GM21786 (cell line): ENCODE measurements at regions not wholly inside any gene's neighbourhood (a gene's known extent, or its start where the extent isn't known, plus 50 kb on each side); places are given as distances from the start of the nearest gene placed in this dataset.

Experiments
- ATAC-seq: cut with Tn5 transposase; IDR thresholded peaks from one replicate; pipeline ENCODE4 v1.9.1; 2021; ENCODE audit not compliant: unreplicated experiment

DNA sequence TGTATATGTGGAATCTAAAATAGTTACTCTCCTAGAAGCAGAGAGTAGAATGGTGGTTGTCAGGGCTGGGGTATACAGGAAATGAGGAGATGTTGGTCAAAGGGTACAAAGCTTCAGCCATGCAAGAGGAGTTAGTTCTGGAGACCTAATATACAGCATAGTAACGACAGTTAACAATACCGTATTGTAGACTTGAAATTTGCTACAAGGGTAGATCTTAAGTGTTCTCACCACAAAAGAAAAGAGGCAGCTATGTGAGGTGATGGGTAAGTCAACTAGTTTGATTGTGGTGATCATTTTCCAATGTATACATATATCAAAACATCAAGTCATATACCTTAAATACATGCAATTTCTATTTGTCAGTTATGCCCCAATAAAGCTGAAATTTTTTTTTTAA lies 98.2 kb upstream of the CYP1B1 start:
- no peak for ATAC-seq

DNA sequence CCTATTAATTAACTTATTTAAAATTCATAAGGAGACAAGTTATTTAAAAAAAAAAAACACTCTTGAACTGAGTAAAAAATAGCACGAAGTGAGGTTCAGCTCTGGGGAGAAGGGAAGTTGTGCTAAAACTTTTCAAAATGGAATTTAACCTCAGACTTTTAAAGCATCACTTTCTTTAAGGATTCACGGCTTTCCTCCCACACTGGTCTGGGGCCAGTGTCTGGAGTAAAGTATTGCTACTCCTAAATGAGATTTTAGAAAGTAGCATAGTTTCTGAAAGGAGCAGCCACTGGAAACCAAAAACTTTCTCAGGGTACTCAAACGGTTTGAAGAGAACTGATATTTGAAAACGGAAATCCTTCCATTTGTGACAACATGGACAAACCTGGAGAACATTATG lies 97.7 kb upstream of the CYP1B1 start:
- no peak for ATAC-seq

- no peak for ATAC-seq
These were observed 95.4 kb upstream of the CYP1B1 start for GRCh38 chr2:38171208-38171855.

- ATAC-seq: no peak
These were observed 94.8 kb upstream of the CYP1B1 start for GRCh38 chr2:38170733-38171132.

DNA sequence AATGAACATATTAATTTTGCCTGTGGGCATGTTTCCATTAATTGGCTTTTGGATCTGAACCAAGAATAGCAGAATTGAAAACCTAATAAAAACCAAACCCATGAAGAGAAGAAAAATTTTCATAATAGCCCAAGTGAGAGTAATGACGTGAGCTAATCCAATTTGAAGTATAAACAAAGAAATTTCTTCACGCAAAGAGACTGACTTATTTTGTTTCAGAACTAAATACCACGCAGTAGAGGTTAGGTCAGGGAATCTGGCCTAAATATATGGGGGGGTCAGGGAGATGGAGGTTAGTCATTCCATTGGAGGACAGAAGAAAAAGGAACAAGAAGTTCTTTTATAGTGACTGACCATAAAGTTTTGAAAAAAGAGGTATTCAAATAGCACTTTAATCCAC lies 94.1 kb upstream of the CYP1B1 start:
- ATAC-seq: no peak

- ATAC-seq: no peak
These were observed 92.9 kb upstream of the CYP1B1 start for GRCh38 chr2:38168710-38169480.

DNA sequence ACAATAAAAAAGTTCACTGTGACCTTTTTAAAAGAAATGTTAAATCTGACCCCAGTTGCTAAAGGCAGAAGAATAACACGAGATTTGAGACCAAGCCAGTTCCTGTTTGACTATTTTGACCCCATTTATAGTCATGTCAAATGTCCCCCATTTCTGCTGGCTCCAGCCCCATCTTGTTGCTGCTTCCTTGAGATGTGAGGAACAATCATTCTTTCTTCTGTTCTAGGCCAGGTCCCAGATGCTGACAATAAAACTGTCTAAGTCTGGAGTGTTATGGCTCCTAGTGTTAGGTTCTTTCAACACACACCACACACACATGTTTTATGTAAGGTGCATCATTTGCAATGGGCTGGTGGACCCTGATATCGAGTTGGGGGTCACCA lies 92.0 kb upstream of the CYP1B1 start:
- ATAC-seq: no peak

DNA sequence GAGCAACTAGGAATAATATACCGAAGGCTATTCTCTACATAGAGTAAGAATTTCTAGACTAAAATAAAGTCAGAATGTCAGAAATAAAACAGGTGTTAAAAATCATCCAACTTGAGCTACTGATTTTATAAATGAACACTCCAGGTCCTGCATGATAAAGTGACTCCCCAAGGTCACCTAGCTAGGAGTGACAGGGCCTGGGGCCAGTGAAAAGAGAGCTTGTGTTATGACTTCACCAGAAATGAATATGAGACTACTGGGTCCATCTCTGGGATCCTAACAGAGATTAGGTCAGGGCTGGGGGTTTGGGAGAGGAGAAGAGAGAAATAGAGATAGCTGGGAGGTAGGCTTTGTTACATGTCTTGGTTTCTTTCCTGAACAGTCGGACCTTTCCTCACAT lies 89.7 kb upstream of the CYP1B1 start:
- ATAC-seq: no peak

DNA sequence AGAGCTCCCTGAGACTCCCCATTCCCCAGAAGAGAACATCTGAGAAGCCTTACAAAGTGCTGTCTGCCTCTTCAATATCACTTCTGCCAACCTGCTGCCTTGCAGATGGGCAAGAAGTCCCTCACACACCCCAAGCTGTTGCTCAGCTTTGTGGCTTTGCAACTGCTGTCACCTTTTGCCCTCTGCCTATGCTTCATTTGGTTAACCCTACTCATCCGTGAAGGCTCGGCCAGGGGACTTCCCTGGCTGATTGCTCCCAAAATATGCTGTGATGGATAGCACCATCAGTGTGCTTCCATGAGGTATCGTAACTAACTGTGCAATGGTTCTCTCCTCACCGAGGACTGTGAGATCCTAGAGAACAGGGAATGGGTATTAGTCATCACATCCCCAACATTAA lies 88.9 kb upstream of the CYP1B1 start:
- ATAC-seq: no peak

GRCh38 chr2:38163579-38163978 lies 87.6 kb upstream of the CYP1B1 start:
- no peak for ATAC-seq

DNA sequence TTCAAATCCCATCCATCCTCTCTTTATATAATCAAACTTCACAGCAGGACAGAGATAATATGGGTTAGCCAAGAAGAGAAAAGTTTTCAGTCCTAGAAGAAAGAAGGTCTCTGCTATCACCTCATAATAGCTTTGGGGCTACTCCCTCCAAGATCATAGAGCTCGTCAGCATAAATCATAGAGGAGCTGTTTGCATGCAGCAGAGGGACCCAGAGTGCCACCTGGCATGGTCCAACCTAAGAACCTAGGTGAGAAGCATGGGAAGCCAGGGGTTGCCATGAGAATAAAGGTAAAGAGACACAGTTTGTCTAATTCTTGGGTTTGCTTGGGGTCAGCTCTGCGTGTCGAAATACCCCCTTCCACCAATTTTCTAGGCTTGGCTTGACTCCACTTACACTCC lies 87.1 kb upstream of the CYP1B1 start:
- no peak for ATAC-seq

GRCh38 chr2:38160516-38160915 lies 84.6 kb upstream of the CYP1B1 start:
- ATAC-seq: no peak

DNA sequence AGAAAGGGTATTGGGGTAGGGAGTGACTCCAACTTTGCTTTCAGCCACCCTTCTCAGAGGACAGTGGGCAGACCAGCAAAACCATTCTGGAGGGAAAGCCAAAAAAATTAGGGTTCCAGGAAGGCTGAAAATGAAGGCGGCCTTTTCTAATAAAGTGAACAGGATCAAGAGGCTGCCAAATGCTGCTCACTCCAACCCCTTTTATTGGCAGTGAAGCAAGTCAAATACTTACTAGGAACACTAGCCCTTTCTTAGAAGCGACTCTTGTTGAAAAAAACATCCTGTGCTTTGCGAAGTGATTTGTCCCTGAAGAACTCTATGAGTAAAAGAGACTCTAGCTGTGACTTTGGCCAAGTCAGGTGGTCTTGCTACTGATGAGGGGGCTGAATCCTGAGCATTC lies 83.6 kb upstream of the CYP1B1 start:
- ATAC-seq: no peak

GRCh38 chr2:38159191-38159590 lies 83.2 kb upstream of the CYP1B1 start:
- no peak for ATAC-seq

DNA sequence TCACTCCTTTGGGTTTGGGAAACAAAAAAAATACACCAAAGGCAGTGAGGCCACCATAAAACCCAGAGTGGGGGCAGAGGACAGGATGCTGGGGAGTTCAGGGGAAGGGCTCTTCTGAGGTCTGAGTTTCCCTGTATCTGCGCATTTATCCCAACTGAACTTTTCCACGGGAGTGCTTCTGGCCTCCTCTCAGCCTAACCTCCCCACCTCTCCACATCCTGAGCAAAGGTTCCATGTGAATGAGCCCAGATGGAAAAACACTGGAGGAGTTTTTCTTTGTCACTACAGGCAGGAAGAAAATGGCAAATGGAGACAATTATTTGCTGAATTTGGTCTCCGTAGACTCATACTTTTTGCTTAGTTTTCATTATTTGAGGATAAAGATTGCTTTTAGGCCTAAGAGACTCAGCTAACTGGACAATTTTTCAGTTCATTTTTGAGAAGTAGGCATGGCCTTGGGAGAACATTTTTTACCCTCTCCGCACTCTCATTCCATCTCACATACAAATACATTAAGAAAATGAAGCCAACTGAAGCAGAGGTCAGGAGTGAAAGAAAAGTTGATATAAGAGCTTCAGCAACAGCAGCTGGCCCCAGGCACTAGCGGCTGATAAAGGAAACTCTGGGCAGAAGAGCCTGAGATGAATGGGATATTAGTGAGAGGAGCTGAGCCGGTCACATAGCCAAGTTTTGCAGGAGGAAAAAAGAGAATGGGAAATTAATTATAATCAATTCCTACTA lies 82.6 kb upstream of the CYP1B1 start:
- ATAC-seq: no peak

GRCh38 chr2:38156436-38156835 lies 80.5 kb upstream of the CYP1B1 start:
- no peak for ATAC-seq

- ATAC-seq: no peak
These were observed 79.1 kb upstream of the CYP1B1 start for GRCh38 chr2:38155015-38155414.

- ATAC-seq: no peak
These were observed 78.4 kb upstream of the CYP1B1 start for GRCh38 chr2:38154395-38154794.

GRCh38 chr2:38153476-38154135 lies 77.7 kb upstream of the CYP1B1 start:
- no peak for ATAC-seq

DNA sequence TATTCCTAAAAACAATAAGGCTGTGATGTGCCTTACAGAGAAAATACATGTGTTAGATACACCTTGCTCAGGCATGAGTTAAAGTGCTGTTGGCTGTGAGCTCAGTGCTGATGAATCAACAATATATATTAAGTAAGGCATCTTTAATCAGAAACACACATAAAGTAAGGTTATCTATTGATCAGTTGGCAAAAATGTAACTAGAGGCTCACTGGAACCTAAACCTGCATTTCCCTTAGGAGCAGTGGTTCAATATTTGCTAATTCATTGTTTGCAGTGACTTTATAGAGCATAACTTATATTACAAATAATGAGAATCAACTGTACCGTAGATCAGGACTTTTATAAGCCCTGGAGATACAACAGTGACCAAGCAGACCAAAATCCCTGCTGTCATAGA lies 77.0 kb upstream of the CYP1B1 start:
- no peak for ATAC-seq

- ATAC-seq: no peak
These were observed 76.1 kb upstream of the CYP1B1 start for GRCh38 chr2:38152035-38152434.

GRCh38 chr2:38149531-38149930 lies 73.6 kb upstream of the CYP1B1 start:
- ATAC-seq: no peak
